ENCODE measurements at regions not wholly inside any gene's neighbourhood (a gene's known extent, or its start where the extent isn't known, plus 50 kb on each side); places are given as distances from the start of the nearest gene placed in this dataset.
"Not testable (repeated sequence)": the region's sequence is repeated elsewhere in the genome, so short reads cannot be mapped to it uniquely, and the experiment has no call there.

DNA sequence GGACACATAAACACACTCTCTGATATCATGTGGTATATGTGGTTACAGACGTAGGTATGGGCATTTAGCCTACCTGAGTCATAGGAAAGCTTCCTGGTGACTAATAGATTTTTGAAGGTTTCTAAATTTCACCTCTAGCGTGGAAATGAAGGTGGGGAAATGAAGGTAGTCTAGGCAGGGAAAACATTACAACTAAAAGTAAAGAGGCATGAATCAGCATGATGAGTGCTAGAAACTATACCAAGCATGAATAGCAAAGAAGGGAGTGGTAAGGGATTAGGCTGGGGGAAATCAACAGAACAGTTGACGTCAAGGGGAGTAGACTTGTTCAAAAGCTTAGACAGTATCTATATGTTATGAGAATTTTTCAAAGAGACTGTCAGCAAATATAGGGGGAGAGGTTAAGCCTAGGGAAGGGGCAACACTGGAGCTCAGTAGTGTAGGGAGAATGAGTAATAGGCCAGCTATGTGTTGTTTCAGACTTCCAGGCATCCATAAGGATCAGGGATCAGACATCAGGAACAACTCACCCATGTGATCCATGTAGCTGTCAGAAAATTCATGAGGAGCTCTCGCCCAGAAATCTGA lies 279.3 kb upstream of the DIPK2B start:
- DNase-seq (ENCODE audit: low spot score): no peak

GRCh38 chrX:45479196-45479834 lies 278.6 kb upstream of the DIPK2B start:
- no peak for DNase-seq (ENCODE audit: low spot score)

DNA sequence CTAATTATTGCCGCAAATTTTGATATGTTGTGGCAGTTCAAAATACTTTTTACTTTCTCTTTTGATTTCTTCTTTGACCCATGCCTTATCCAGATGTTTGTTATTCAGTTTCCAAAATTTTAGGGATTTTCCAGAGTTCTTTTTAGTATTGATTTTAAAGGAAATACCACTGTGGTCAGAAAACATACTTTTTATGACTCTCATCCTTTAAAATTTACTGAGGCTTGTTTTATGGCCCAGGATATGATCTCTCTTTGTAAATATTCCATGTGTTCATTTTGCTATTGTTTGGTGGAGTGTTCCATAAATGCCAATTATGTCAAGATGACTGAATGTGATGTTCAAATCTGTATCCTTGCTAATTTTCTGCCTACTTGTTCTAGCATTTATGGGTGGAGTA lies 272.3 kb upstream of the DIPK2B start:
- DNase-seq (ENCODE audit: low spot score): no peak

DNA sequence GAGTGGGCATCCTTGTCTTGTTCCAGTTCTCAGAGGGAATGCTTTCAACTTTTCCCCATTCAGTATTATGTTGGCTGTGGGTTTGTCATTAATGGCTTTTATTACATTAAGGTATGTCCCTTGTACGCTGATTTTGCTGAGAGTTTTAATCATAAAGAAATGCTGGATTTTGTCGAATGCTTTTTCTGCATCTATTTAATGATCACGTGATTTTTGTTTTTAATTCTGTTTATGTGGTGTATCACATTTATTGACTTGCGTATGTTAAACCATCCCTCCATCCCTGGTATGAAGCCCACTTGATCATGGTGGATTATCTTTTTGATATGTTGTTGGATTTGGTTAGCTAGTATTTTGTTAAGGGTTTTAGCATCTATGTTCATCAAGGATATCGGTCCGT lies 266.9 kb upstream of the DIPK2B start:
- not testable (repeated sequence) for DNase-seq (ENCODE audit: low spot score)

GRCh38 chrX:45455732-45456131 lies 255.1 kb upstream of the DIPK2B start:
- not testable (repeated sequence) for DNase-seq (ENCODE audit: low spot score)

DNA sequence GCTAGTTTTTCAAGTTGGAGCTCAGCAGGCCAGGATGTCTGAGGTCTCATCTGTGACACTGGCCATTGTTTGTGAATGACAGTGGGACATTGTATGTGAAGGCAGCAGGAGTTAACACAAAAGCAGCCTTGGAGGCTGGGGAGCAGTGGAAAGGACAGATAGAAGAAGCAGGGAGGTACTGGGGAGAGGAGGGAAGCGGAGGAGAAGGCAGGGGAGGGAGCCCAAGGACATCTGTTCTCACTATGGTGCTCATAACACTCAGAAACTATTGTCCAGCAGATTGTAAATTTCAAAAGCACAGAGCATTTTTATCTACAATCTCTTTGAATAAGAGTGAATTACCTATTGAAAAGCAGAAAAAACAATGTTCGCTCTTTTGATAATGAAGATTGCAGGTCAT lies 253.6 kb upstream of the DIPK2B start:
- no peak for DNase-seq (ENCODE audit: low spot score)

DNA sequence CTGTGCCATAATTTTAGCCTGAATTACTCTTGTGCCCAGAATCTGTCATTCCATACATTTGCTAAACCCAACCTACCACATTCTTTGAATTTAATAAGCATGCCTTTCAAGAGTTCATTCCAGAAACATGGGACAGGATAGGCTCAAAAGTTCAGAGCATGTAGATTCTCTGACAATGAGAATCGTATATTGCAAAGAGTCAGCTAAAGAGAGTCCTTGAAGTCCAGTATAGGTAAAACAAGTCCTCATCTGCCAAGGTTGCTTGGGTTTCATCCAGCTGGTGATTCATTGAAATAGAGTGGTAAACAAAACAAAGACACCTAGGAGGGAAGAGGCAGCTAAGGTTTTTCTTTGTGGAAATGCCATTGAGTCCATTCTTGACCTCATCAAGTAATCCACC lies 249.3 kb upstream of the DIPK2B start:
- no peak for DNase-seq (ENCODE audit: low spot score)

- DNase-seq (ENCODE audit: low spot score): no peak
Observed at GRCh38 chrX:45447995-45448394, 247.3 kb upstream of the DIPK2B start.

- no peak for DNase-seq (ENCODE audit: low spot score)
Observed at GRCh38 chrX:45447331-45447730, 246.7 kb upstream of the DIPK2B start.

DNA sequence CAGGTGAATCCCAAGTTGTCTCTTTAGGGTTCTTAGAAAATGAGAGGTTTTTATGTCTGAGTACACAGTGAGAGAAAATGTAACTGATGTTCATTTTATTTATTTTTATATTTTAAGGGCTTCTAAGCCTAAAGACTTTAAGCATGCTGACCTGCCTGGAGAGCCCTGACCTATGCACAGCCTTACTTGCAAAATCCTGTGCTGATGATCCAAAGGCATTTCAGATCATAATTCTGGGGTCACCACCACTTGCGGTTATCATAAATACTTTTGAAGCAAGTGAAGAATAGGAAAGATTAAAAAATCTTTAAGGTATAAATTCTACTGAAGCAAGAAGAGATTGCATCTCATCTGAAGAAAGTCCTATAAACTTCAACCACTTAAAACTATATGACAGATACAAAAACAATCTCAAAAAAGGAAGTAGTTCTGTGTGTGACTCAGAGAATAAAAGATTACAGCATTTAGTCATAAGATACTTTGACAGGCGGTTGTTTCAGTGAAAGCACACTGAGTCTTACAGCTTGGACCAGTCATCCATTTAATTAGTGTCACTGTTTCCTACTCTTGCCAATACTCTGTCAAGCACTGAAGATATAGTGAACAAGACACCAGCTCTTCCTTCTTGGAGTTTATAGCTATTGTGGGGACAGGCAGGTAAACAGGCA lies 245.2 kb upstream of the DIPK2B start:
- DNase-seq (ENCODE audit: low spot score): no peak

- DNase-seq (ENCODE audit: low spot score): no peak
Observed at GRCh38 chrX:45437186-45437585, 236.5 kb upstream of the DIPK2B start.

DNA sequence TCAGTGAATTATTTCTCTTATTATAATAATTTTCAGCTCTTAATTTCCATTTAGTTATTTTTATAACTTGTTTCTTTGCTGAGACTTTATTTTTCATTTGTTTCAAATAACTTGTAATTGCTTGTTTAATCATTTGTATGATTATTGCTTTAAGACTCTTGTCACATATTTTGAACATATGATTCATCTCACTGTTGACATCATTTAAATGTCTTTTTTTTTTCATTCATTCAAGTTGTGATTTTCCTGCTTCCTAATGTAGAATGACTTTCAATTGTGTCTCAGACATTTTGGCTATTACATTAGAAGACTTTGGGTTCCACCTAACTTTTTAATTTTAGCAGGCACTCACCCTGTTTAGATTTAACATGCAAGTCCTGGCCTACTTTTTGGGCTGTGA lies 234.8 kb upstream of the DIPK2B start:
- DNase-seq (ENCODE audit: low spot score): no peak

DNA sequence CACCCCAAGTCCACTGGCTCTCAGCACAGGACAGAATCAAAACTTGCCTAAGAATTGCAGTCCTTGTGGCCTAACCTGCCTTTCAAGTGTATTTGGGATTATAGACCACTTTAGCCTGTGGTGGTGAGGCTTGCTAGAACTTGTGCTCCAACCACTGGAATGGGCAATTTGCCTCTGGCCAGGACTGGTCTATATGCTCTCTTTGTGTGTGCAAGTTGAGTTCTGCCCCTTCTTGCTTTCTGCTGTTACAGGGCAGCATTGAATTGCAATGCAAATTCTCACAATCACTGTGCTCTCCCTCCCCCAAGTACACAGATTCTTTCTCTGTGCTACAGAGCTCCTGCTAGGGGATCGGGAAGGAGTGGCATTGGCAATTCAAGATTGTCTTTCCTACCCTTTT lies 233.6 kb upstream of the DIPK2B start:
- DNase-seq (ENCODE audit: low spot score): no peak

DNA sequence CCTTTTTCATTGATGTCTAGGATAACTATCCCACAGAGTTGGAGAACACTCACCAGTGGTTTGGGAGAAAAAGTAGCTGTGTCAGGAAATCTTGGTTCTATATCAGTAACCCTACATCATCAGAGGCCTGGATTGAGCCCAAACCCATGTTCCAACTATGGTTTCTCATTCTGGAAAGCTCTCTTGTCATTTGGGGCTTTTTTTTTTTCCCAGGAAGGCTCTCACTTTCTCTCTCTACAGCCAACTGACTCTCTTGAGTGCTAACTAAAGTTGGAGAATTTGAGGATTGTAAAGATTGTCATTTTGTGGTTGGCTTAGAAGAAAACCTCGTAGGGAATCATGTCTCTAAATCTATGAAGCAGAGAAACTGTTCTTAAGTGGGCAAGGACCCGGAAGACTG lies 228.2 kb upstream of the DIPK2B start:
- no peak for DNase-seq (ENCODE audit: low spot score)

GRCh38 chrX:45424326-45424725 lies 223.7 kb upstream of the DIPK2B start:
- no peak for DNase-seq (ENCODE audit: low spot score)

DNA sequence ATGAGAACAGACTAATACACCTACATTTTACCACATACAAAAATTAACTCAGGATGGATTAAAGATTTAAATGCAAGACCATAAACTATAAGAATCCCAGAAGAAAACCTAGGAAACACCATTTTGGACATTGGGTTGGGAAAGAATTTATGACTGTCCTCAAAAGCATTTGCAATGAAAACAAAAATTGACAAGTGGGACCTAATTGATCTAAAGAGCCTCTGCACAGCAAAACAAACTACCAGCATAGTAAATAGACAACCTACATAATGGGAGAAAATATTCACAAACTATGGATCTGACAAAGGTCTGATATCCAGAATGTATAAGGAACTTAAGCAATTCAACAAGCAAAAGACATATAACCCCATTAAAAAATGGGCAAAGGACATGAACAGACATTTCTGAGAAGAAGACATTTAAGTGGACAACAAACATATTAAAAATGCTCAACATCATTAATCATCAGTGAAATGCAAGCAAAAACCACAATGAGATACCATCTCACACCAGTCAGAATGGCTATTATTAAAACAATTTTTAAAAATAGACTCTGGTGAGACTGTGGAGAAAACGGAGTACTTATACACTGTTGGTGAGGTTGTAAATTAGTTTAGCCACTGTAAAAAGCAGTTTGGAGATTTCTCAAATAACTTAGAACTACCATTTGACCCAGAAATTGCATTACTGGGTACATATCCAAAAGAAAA lies 221.7 kb upstream of the DIPK2B start:
- DNase-seq (ENCODE audit: low spot score): no peak

GRCh38 chrX:45421806-45422205 lies 221.1 kb upstream of the DIPK2B start:
- no peak for DNase-seq (ENCODE audit: low spot score)

GRCh38 chrX:45404206-45404605 lies 203.5 kb upstream of the DIPK2B start:
- no peak for DNase-seq (ENCODE audit: low spot score)

DNA sequence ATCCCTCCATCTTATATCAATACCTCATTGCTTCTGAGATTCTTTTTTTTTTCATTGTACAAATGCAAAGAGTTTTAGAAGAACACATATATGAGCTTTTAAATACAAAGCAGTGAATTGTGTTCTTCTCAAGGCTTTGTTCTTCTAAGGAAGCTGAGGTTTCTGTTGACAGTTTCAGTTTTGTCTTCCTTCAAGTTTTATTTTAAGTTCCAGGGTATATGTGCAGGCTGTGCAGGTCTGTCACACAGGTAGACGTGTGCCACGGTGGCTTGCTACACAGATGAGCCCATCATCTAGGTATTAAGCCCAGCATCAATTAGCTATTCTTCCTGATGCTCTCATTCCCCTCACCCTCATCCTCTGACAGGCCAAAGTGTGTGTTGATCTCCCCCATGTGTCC lies 201.2 kb upstream of the DIPK2B start:
- no peak for DNase-seq (ENCODE audit: low spot score)

- not testable (repeated sequence) for DNase-seq (ENCODE audit: low spot score)
Observed at GRCh38 chrX:45400951-45401725, 200.5 kb upstream of the DIPK2B start.

DNA sequence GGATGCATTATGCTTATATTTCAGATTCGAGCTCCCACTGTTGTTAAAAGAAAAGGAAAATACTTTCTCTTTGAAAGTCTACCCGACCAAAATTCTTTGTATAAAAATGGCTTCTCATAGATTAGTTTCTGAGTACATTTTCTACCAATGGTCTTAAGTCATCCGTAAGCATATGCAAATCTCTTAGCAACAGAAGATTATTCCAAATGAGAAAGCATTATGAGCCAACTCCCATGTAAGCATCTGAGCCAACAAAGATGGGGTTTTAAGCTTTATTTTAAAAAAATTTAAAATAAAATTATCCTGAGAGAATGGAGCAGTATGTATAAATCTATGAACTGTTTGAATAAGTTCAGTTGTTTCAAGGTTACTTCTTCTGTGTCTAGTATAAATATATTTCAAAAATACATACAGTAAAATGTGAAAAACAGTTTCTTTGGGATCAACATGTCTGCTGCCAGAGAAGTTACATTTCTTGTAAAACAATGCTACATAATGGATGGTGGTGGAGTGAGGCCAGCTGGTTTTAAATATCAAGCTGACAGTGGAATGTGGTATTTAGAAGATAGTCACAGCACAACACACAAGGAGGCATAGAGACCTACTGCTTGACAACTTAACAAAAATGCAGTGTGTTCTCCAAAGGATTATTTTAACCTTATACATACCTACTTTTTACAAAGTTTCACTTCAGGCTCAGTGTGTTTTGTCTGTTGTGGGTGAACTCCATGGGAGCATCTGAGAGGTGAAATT lies 199.5 kb upstream of the DIPK2B start:
- DNase-seq (ENCODE audit: low spot score): no peak

DNA sequence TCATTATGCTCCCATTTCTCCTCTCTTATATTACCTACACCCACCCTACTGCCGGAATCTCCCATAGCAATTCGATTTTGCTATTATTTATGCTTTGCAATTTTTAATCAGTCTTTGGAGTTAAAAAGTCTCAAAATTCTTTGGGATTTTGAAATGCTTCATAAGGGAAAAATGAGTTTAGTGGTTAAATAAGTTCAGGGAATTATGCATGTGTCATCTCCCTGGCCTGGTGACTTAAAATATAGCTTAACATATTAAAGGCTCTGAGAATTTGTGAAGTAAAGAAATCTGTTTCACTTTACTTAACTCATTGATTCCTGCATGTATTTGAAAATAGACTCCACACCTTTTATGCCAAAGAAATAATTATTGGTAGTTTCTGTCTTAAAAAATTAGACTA lies 185.1 kb upstream of the DIPK2B start:
- DNase-seq (ENCODE audit: low spot score): no peak
